ENCODE measurements at regions not wholly inside any gene's neighbourhood (a gene's known extent, or its start where the extent isn't known, plus 50 kb on each side); places are given as distances from the start of the nearest gene placed in this dataset.

DNA sequence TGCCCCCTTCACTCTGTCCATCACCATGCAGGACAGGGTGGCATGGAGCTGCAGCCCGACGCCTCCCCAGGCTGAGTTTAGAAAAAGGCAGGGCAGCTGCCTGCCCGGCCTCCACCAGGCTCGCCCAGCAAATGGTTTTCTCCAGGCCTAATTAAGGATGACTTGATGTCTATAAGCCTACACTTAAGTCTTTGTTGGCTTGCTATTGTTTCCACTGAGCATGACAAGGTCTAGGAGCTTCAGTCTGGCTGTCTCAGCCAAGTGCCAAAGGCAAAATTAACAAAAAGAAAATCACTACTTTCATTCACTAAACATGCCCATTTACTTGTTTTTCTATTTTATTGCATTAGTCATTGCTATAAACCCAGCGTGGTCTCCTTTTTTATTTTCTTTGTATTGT lies 372.2 kb downstream of the INSIG2 start:
- TF ChIP-seq SP1 (CRISPR knock-in tag; conservative IDR thresholded peaks at IDR 0.05) = no peak
- TF ChIP-seq, protein P1, sequence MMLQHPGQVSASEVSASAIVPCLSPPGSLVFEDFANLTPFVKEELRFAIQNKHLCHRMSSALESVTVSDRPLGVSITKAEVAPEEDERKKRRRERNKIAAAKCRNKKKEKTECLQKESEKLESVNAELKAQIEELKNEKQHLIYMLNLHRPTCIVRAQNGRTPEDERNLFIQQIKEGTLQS (CRISPR knock-in tag; conservative IDR thresholded peaks at IDR 0.05) = no peak
- TF ChIP-seq, protein P2, sequence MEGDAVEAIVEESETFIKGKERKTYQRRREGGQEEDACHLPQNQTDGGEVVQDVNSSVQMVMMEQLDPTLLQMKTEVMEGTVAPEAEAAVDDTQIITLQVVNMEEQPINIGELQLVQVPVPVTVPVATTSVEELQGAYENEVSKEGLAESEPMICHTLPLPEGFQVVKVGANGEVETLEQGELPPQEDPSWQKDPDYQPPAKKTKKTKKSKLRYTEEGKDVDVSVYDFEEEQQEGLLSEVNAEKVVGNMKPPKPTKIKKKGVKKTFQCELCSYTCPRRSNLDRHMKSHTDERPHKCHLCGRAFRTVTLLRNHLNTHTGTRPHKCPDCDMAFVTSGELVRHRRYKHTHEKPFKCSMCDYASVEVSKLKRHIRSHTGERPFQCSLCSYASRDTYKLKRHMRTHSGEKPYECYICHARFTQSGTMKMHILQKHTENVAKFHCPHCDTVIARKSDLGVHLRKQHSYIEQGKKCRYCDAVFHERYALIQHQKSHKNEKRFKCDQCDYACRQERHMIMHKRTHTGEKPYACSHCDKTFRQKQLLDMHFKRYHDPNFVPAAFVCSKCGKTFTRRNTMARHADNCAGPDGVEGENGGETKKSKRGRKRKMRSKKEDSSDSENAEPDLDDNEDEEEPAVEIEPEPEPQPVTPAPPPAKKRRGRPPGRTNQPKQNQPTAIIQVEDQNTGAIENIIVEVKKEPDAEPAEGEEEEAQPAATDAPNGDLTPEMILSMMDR (IDR thresholded peaks at IDR 0.05) = no peak

Data from WTC11 (cell line).